Natural killer cell (primary cell): ENCODE measurements at regions not wholly inside any gene's neighbourhood (a gene's known extent, or its start where the extent isn't known, plus 50 kb on each side); places are given as distances from the start of the nearest gene placed in this dataset.

Experiments used
- ATAC-seq, 3 donors: fragments of 150-1000 bp in 2 of 3; fragments of 200-7000 bp in 1 of 3; cut with Tn5 transposase; 1 replicate in 1 of 3; 2 replicates in 2 of 3; pipeline ENCODE4 v1.10.0; 2021; ENCODE audit warnings: mild to moderate bottlenecking in 2 of 3, moderate library complexity in 2 of 3
- DNase-seq, 2 donors: peaks; one replicate each; pipeline versions ENCODE4 v3.0.0 to v3.0.0-alpha.2; 2013 to 2021; ENCODE audit warnings: mixed read lengths in 1 of 2
- H3K27ac ChIP-seq: one replicate; pipeline ENCODE4 v1.5.1; 2013; ENCODE audit warnings: mild to moderate bottlenecking, low read length
- H3K27me3 ChIP-seq: one replicate; pipeline ENCODE4 v1.6.1; 2013; ENCODE audit warnings: low read length; ENCODE audit not compliant: control insufficient read depth, insufficient read depth
- H3K36me3 ChIP-seq: one replicate; pipeline ENCODE4 v1.6.1; 2013; ENCODE audit warnings: low read length; ENCODE audit not compliant: control insufficient read depth, insufficient read depth
- H3K4me1 ChIP-seq: one replicate; pipeline ENCODE4 v1.6.1; 2013; ENCODE audit warnings: low read length; ENCODE audit not compliant: control insufficient read depth, insufficient read depth
- H3K4me3 ChIP-seq: one replicate; pipeline ENCODE4 v1.5.1; 2013; ENCODE audit warnings: low read length
- H3K9me3 ChIP-seq: one replicate; pipeline ENCODE4 v1.6.1; 2013; ENCODE audit warnings: low read length; ENCODE audit not compliant: control insufficient read depth, insufficient read depth
- H3K27ac Mint-ChIP-seq, 2 donors: one replicate each; pipeline ENCODE4 v1.8.0; 2022; ENCODE audit warnings: mild to moderate bottlenecking in 2 of 2, mixed read lengths in 2 of 2, moderate library complexity in 1 of 2
- H3K27me3 Mint-ChIP-seq, 2 donors: one replicate each; pipeline ENCODE4 v1.8.0; 2022; ENCODE audit warnings: low read depth in 2 of 2, mixed read lengths in 2 of 2
- H3K36me3 Mint-ChIP-seq: one replicate; pipeline ENCODE4 v1.8.0; 2022; ENCODE audit warnings: mixed read lengths
- H3K4me1 Mint-ChIP-seq, 2 donors: one replicate each; pipeline ENCODE4 v1.8.0; 2022; ENCODE audit warnings: mixed read lengths in 2 of 2
- H3K4me3 Mint-ChIP-seq: one replicate; pipeline ENCODE4 v1.8.0; 2022; ENCODE audit warnings: mild to moderate bottlenecking, moderate library complexity, mixed read lengths
- H3K9me3 Mint-ChIP-seq, 2 donors: one replicate each; pipeline ENCODE4 v1.8.0; 2022; ENCODE audit warnings: mixed read lengths in 2 of 2
- CTCF ChIP-seq: fragments of 200-600 bp; IDR thresholded peaks from one replicate; pipeline ENCODE4 v1.8.0; 2022; ENCODE audit warnings: antibody characterized with exemption
- whole genome bisulfite sequencing: methylation state at CpG from one replicate; pipeline ENCODE4 v1.1.7; 2013; ENCODE audit warnings: missing lambda C conversion rate; ENCODE audit not compliant: insufficient coverage; 5-methylcytosine and 5-hydroxymethylcytosine counted together
- intact Hi-C: fragments of 100-400 bp; cut with micrococcal nuclease; formaldehyde crosslinking; loops from one replicate; pipeline ENCODE4 v1.14.2; 2022

- Mint-ChIP-seq H3K4me1 (no peaks in the 10 kb centered on the region), H3K27ac (no peak overlapping the region), H3K27me3 (peaks cover 8 to 21% of the 10 kb centered on the region in 2 donors), H3K9me3 (peaks cover 6 to 9% of the 10 kb centered on the region in 2 donors), H3K36me3 (peaks cover 20% of the 10 kb centered on the region), H3K4me3 (no peak overlapping the region)
- no peak for TF ChIP-seq CTCF
- Histone ChIP-seq H3K9me3 (peaks cover 6% of the 10 kb centered on the region), H3K4me1 (no peaks in the 10 kb centered on the region), H3K27me3 (no peaks in the 10 kb centered on the region), H3K27ac (no peak overlapping the region), H3K36me3 (no peaks in the 10 kb centered on the region), H3K4me3 (no peak overlapping the region)
- no peak for ATAC-seq
- intact Hi-C loops = no loop called here
- no peak for DNase-seq
Observed at GRCh38 chr20:63077705-63078104, 70.9 kb upstream of the BHLHE23 start.

- H3K4me1 Mint-ChIP-seq = no peaks in the 10 kb centered on the region
- no peaks in the 10 kb centered on the region for H3K4me1 ChIP-seq
- TF ChIP-seq CTCF = no peak
- no peaks in the 10 kb centered on the region for H3K36me3 ChIP-seq
- intact Hi-C loops = no loop called here
- H3K4me3 Mint-ChIP-seq = no peak overlapping the region
- DNase-seq (no peak), ATAC-seq (no peak)
- no peak overlapping the region for H3K27ac Mint-ChIP-seq
- H3K27me3 ChIP-seq = peaks cover 6% of the 10 kb centered on the region
- no peak overlapping the region for H3K4me3 ChIP-seq
- peaks cover 20% of the 10 kb centered on the region for H3K36me3 Mint-ChIP-seq
- 90% methylated on average over 4 of the region's 5 CpGs for WGBS
- peaks cover 6 to 9% of the 10 kb centered on the region in 2 donors for H3K9me3 Mint-ChIP-seq
- H3K27ac ChIP-seq = no peak overlapping the region
- H3K9me3 ChIP-seq = peaks cover 6% of the 10 kb centered on the region
- H3K27me3 Mint-ChIP-seq = peaks cover 10 to 22% of the 10 kb centered on the region in 2 donors
Observed at GRCh38 chr20:63076421-63076820, 69.7 kb upstream of the BHLHE23 start.

- Mint-ChIP-seq H3K4me3 (no peak overlapping the region), H3K27ac (no peak overlapping the region), H3K27me3 (peaks cover 19 to 35% of the 10 kb centered on the region in 2 donors), H3K4me1 (no peaks in the 10 kb centered on the region), H3K36me3 (peaks cover 20% of the 10 kb centered on the region), H3K9me3 (peaks cover 6 to 9% of the 10 kb centered on the region in 2 donors)
- TF ChIP-seq CTCF = no peak
- Histone ChIP-seq H3K27me3 (peaks cover 13% of the 10 kb centered on the region), H3K27ac (no peak overlapping the region), H3K9me3 (peaks cover 4% of the 10 kb centered on the region), H3K4me3 (no peak overlapping the region), H3K4me1 (no peaks in the 10 kb centered on the region), H3K36me3 (no peaks in the 10 kb centered on the region)
- no peak for ATAC-seq
- 61% methylated on average over 9 of the region's 9 CpGs for WGBS
- intact Hi-C loops = no loop called here
- DNase-seq = no peak
Observed at GRCh38 chr20:63074631-63075030, 67.9 kb upstream of the BHLHE23 start.

- H3K36me3 Mint-ChIP-seq = peaks cover 20% of the 10 kb centered on the region
- H3K27me3 Mint-ChIP-seq = peaks cover 22 to 35% of the 10 kb centered on the region in 2 donors
- Histone ChIP-seq H3K36me3 (no peaks in the 10 kb centered on the region), H3K27ac (no peak overlapping the region), H3K27me3 (peaks cover 13% of the 10 kb centered on the region), H3K4me3 (no peak overlapping the region), H3K4me1 (no peaks in the 10 kb centered on the region), H3K9me3 (no peaks in the 10 kb centered on the region)
- H3K9me3 Mint-ChIP-seq = peaks cover 6 to 9% of the 10 kb centered on the region in 2 donors
- no peak for TF ChIP-seq CTCF
- no peak for ATAC-seq
- WGBS = 94% methylated on average over 8 of the region's 9 CpGs
- no peak overlapping the region for H3K4me3 Mint-ChIP-seq
- H3K27ac Mint-ChIP-seq = no peak overlapping the region
- no peaks in the 10 kb centered on the region for H3K4me1 Mint-ChIP-seq
- DNase-seq = no peak
- intact Hi-C loops = no loop called here
Observed at GRCh38 chr20:63074182-63074581, 67.4 kb upstream of the BHLHE23 start.
